ENCODE measurements at regions not wholly inside any gene's neighbourhood (a gene's known extent, or its start where the extent isn't known, plus 50 kb on each side); places are given as distances from the start of the nearest gene placed in this dataset.

DNA sequence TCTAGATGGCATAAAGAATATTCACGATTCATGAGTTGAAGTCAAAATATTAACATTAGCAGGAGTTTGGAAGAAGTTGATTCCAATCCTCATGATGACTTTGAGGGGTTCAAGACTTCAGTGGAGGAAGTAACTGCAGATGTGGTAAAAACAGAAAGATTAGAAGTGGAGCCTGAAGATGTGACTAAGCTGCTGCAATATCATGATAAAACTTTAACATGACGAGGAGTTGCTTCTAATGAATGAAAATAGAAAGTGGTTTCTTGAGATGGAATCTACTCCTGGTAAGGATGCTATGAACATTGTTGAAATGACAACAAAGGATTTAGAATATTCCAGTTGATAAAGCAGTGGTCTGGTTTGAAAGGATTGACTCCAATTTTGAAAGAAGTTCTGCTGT, 70.1 kb upstream of the TMLHE start:
- no peak for ATAC-seq
- no peak for DNase-seq

DNA sequence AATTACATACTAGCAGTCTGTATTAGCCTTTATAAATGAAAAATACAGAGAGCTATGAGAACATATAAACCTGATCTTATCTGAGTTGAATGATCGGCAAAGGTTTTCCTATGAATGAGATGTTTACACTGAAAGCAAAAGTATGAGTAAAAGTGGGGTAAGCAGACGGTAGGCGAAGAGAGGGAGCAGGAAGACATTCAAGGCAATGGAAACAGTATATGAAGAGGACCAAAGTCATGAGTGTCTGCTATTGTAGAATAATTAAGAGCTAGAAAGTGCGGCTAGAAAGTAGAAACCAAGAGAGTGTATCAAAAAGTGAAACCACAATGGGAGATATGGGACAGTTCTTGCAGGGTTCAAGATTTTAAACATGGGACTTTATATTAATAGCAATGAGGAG, 67.0 kb upstream of the TMLHE start:
- ATAC-seq (no peak), DNase-seq (no peak)

DNA sequence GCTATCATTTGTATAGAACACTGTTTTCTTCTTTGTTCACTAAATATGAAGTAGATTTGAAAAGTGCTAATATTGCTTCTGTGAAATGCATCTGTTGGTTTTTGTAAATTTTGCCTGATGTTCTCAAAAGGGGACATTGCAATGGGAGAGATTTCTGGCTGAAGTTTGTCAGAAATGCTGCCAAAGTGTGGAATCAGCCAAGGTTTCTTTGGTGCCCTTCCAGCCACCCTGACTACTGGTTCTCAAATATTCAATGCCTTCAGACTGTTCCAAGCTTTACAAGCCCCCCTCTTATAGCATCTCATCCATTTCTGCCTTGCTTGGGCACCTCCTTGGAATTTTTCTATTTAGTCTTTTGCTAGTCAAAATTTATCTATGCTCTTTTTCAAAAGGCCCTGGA, 60.6 kb upstream of the TMLHE start:
- ATAC-seq, result no peak
- no peak for DNase-seq

DNA sequence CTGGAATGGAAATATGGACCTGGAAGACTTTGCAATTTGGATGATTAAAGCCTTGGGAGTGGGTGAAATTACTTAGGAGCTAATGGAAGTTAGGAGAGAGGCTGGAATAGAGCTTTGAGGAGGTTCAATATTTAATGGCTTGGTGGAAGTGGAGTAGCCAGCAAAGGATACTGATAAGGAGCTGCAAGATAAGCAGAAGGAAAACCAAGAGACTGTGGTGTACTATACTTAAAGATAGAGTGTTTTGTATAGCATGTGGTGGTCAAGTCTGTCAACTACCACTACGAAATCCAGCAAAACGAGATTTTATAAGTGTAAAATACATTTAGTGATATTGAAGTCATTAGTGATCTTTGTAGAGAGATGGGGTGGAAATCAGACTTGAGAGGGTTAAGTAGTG, 54.0 kb upstream of the TMLHE start:
- DNase-seq (no peak), ATAC-seq (no peak)
